SK-N-SH (cell line): ENCODE measurements at regions not wholly inside any gene's neighbourhood (a gene's known extent, or its start where the extent isn't known, plus 50 kb on each side); places are given as distances from the start of the nearest gene placed in this dataset.

Experiments used
- MAX ChIP-seq: IDR thresholded peaks from 2 replicates; pipeline ENCODE4 v1.4.0; 2012; ENCODE audit warnings: low read depth
- NFIC ChIP-seq: IDR thresholded peaks from 2 replicates; pipeline ENCODE4 v1.4.0; 2012; ENCODE audit warnings: borderline replicate concordance
- NRF1 ChIP-seq: IDR thresholded peaks from 2 replicates; pipeline ENCODE4 v1.6.1; 2012; ENCODE audit warnings: low read depth, mild to moderate bottlenecking, low read length
- POLR2AphosphoS5 ChIP-seq: IDR thresholded peaks from 2 replicates; pipeline ENCODE4 v1.6.1; 2012; ENCODE audit warnings: low read depth, low read length
- RAD21 ChIP-seq: IDR thresholded peaks from 2 replicates; pipeline ENCODE4 v1.6.1; 2012; ENCODE audit warnings: mild to moderate bottlenecking, low read length
- TAF1 ChIP-seq: IDR thresholded peaks from 2 replicates; pipeline ENCODE4 v1.6.1; 2012; ENCODE audit warnings: low read depth, mild to moderate bottlenecking, low read length, moderate library complexity, borderline replicate concordance
- TF ChIP-seq, protein P1 (sequence below): IDR thresholded peaks from 2 replicates; pipeline ENCODE4 v1.6.1; 2012; ENCODE audit warnings: mild to moderate bottlenecking, low read depth, low read length, moderate library complexity
- TF ChIP-seq, protein P2 (sequence below): fragments of 200-600 bp; sonication (generic); IDR thresholded peaks from 2 replicates; pipeline ENCODE4 v1.6.1; 2017; ENCODE audit warnings: antibody characterized with exemption, mild to moderate bottlenecking, moderate library complexity
- TF ChIP-seq, protein P3 (sequence below): IDR thresholded peaks from 2 replicates; pipeline ENCODE4 v1.4.0; 2012; ENCODE audit warnings: low read depth, borderline replicate concordance

- TF ChIP-seq NFIC (no peak), TAF1 (no peak), POLR2AphosphoS5 (no peak), MAX (no peak), NRF1 (no peak), RAD21 (no peak)
- TF ChIP-seq, protein P1, sequence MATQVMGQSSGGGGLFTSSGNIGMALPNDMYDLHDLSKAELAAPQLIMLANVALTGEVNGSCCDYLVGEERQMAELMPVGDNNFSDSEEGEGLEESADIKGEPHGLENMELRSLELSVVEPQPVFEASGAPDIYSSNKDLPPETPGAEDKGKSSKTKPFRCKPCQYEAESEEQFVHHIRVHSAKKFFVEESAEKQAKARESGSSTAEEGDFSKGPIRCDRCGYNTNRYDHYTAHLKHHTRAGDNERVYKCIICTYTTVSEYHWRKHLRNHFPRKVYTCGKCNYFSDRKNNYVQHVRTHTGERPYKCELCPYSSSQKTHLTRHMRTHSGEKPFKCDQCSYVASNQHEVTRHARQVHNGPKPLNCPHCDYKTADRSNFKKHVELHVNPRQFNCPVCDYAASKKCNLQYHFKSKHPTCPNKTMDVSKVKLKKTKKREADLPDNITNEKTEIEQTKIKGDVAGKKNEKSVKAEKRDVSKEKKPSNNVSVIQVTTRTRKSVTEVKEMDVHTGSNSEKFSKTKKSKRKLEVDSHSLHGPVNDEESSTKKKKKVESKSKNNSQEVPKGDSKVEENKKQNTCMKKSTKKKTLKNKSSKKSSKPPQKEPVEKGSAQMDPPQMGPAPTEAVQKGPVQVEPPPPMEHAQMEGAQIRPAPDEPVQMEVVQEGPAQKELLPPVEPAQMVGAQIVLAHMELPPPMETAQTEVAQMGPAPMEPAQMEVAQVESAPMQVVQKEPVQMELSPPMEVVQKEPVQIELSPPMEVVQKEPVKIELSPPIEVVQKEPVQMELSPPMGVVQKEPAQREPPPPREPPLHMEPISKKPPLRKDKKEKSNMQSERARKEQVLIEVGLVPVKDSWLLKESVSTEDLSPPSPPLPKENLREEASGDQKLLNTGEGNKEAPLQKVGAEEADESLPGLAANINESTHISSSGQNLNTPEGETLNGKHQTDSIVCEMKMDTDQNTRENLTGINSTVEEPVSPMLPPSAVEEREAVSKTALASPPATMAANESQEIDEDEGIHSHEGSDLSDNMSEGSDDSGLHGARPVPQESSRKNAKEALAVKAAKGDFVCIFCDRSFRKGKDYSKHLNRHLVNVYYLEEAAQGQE, result no peak
- TF ChIP-seq, protein P2, sequence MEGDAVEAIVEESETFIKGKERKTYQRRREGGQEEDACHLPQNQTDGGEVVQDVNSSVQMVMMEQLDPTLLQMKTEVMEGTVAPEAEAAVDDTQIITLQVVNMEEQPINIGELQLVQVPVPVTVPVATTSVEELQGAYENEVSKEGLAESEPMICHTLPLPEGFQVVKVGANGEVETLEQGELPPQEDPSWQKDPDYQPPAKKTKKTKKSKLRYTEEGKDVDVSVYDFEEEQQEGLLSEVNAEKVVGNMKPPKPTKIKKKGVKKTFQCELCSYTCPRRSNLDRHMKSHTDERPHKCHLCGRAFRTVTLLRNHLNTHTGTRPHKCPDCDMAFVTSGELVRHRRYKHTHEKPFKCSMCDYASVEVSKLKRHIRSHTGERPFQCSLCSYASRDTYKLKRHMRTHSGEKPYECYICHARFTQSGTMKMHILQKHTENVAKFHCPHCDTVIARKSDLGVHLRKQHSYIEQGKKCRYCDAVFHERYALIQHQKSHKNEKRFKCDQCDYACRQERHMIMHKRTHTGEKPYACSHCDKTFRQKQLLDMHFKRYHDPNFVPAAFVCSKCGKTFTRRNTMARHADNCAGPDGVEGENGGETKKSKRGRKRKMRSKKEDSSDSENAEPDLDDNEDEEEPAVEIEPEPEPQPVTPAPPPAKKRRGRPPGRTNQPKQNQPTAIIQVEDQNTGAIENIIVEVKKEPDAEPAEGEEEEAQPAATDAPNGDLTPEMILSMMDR, result no peak
- TF ChIP-seq, protein P3, sequence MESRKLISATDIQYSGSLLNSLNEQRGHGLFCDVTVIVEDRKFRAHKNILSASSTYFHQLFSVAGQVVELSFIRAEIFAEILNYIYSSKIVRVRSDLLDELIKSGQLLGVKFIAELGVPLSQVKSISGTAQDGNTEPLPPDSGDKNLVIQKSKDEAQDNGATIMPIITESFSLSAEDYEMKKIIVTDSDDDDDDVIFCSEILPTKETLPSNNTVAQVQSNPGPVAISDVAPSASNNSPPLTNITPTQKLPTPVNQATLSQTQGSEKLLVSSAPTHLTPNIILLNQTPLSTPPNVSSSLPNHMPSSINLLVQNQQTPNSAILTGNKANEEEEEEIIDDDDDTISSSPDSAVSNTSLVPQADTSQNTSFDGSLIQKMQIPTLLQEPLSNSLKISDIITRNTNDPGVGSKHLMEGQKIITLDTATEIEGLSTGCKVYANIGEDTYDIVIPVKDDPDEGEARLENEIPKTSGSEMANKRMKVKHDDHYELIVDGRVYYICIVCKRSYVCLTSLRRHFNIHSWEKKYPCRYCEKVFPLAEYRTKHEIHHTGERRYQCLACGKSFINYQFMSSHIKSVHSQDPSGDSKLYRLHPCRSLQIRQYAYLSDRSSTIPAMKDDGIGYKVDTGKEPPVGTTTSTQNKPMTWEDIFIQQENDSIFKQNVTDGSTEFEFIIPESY, result no peak
These were observed 53.4 kb downstream of the FOXB1 start for GRCh38 chr15:60057554-60057953.
